NT2/D1 (cell line): ENCODE measurements at regions not wholly inside any gene's neighbourhood (a gene's known extent, or its start where the extent isn't known, plus 50 kb on each side); places are given as distances from the start of the nearest gene placed in this dataset.

Experiments
- SUZ12 ChIP-seq: IDR thresholded peaks from 2 replicates; pipeline ENCODE4 v1.6.1; 2011; ENCODE audit not compliant: insufficient read length, insufficient read depth; ENCODE audit errors: extremely low read depth
- YY1 ChIP-seq: IDR thresholded peaks from 2 replicates; pipeline ENCODE4 v1.6.1; 2011; ENCODE audit not compliant: insufficient read length, insufficient read depth
- ZNF274 ChIP-seq: IDR thresholded peaks from 2 replicates; pipeline ENCODE4 v1.6.1; 2011; ENCODE audit warnings: mild to moderate bottlenecking, low read depth, low read length

GRCh38 chr1:83751602-83752001, 247.3 kb downstream of the TTLL7 start:
- TF ChIP-seq YY1 (no peak), ZNF274 (no peak), SUZ12 (no peak)
